ENCODE measurements at regions not wholly inside any gene's neighbourhood (a gene's known extent, or its start where the extent isn't known, plus 50 kb on each side); places are given as distances from the start of the nearest gene placed in this dataset.

- Histone ChIP-seq H3K36me3 (ENCODE audit: control insufficient read depth, insufficient read depth, low read length) (no peaks in the 10 kb centered on the region), H3K4me3 (ENCODE audit: insufficient read depth, low read depth, low read length) (no peak overlapping the region)
- 78 to 82% methylated on average over 5 of the region's 5 CpGs for WGBS, 2 experiments
Measured at GRCh38 chr15:92294759-92295158, 98.9 kb upstream of the ST8SIA2 start.

DNA sequence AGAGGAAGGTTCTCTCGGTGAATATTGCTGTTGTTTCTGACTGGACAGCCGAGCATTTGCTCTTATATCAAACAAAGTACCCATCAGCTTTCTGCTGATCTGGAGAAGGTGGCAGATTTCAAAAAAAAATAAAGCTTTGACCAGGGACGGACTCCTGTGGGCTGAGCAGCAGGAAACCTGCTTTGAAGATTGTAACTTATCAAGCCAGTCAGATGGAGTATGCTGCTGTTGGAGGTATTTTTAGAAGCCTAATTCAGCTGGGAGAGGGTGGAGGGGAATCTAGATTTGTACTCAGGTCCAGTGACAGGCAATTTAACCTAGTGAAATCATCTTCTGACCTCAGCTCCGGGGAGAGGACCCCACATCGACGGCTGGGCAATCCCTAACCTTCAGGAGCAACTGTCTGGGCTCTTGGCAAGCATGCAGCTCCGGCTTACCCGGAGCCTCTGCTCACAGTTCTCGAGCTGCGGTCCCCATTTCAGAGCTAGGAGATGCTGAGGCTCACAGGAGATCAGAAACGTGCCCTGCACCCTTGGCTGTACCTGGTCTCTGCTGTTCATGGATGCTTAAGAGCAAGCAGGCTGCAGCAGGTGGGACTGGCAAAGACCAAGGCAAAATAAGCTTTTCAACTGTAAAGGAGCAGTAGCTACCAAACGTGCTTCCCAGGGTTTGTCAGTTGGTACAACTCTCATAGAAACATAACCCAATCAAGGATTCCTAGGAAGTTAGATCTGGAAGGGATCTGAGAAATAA is 89.3 kb upstream of the ST8SIA2 start:
- no peaks in the 10 kb centered on the region for H3K36me3 ChIP-seq (ENCODE audit: control insufficient read depth, insufficient read depth, low read length)
- no peaks in the 10 kb centered on the region for H3K27me3 ChIP-seq (ENCODE audit: control insufficient read depth, insufficient read depth, low read length, poor library complexity, severe bottlenecking)
- H3K27ac ChIP-seq (ENCODE audit: insufficient read depth, low read depth, low read length, poor library complexity, severe bottlenecking), result no peak overlapping the region
- 78 to 80% methylated on average over 12 of the region's 12 CpGs for WGBS, 2 experiments
- H3K4me3 ChIP-seq (ENCODE audit: insufficient read depth, low read depth, low read length), result no peak overlapping the region
- no peaks in the 10 kb centered on the region for H3K9me3 ChIP-seq (ENCODE audit: control insufficient read depth, low read length)
- H3K4me1 ChIP-seq (ENCODE audit: control insufficient read depth, insufficient read depth, low read length), result peaks cover 31% of the 10 kb centered on the region

More at GRCh38 chr15:92294759-92295158, 98.9 kb upstream of the ST8SIA2 start:
- Histone ChIP-seq H3K4me1 (ENCODE audit: control insufficient read depth, insufficient read depth, low read length) (no peaks in the 10 kb centered on the region), H3K27ac (ENCODE audit: insufficient read depth, low read depth, low read length, poor library complexity, severe bottlenecking) (no peak overlapping the region), H3K9me3 (ENCODE audit: control insufficient read depth, low read length) (no peaks in the 10 kb centered on the region), H3K27me3 (ENCODE audit: control insufficient read depth, insufficient read depth, low read length, poor library complexity, severe bottlenecking) (no peaks in the 10 kb centered on the region)

DNA sequence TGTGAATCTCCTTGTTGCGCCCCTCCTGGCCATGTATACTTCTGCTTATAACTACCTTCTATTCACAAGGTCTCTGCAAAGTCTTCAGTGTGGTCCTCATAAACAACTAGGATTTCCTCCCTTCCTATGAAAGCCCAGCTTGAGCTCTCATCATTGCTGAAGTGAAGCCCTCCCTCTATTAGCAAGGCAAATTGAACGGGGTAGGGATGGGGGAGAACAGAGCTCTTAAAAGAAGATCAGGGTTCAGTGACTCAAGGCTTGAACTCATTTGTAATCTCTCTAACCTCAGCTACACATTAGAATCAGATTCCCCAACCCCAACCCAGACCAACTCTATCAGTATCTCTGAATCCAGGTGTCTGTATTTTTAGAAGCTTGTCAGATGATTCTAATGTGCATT is 88.3 kb upstream of the ST8SIA2 start:
- Histone ChIP-seq H3K27ac (ENCODE audit: insufficient read depth, low read depth, low read length, poor library complexity, severe bottlenecking) (no peak overlapping the region), H3K9me3 (ENCODE audit: control insufficient read depth, low read length) (no peaks in the 10 kb centered on the region), H3K36me3 (ENCODE audit: control insufficient read depth, insufficient read depth, low read length) (no peaks in the 10 kb centered on the region), H3K27me3 (ENCODE audit: control insufficient read depth, insufficient read depth, low read length, poor library complexity, severe bottlenecking) (no peaks in the 10 kb centered on the region), H3K4me3 (ENCODE audit: insufficient read depth, low read depth, low read length) (no peak overlapping the region), H3K4me1 (ENCODE audit: control insufficient read depth, insufficient read depth, low read length) (peaks cover 31% of the 10 kb centered on the region)
- 63 to 70% methylated on average over 2 of the region's 2 CpGs for WGBS, 2 experiments

DNA sequence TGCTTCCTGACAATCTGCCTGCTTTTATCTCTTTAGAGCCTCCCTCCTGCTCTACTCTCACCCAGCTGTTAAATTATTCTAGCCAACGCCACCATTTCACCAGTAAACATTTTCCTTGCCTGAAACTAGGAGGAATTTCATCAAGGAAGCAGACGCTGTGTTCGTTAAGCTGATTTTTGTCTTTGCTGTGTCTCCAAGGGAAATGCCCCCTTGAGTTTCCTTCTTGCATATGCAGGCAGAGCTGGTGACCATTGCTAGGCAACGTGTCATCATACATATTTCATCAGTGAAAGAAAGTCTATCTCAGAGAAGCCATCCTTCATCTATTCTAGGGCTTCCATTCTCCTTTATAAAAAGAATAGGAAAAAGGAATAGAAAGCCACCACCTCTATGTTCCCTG is 87.0 kb upstream of the ST8SIA2 start:
- no peak overlapping the region for H3K4me3 ChIP-seq (ENCODE audit: insufficient read depth, low read depth, low read length)
- no peaks in the 10 kb centered on the region for H3K27me3 ChIP-seq (ENCODE audit: control insufficient read depth, insufficient read depth, low read length, poor library complexity, severe bottlenecking)
- H3K4me1 ChIP-seq (ENCODE audit: control insufficient read depth, insufficient read depth, low read length), result peaks cover 31% of the 10 kb centered on the region
- H3K27ac ChIP-seq (ENCODE audit: insufficient read depth, low read depth, low read length, poor library complexity, severe bottlenecking), result peak overlapping the region; percentile 33
- no peaks in the 10 kb centered on the region for H3K36me3 ChIP-seq (ENCODE audit: control insufficient read depth, insufficient read depth, low read length)
- 26 to 34% methylated on average over 4 of the region's 4 CpGs for WGBS, 2 experiments
- no peaks in the 10 kb centered on the region for H3K9me3 ChIP-seq (ENCODE audit: control insufficient read depth, low read length)

- Histone ChIP-seq H3K27ac (ENCODE audit: insufficient read depth, low read depth, low read length, poor library complexity, severe bottlenecking) (no peak overlapping the region), H3K36me3 (ENCODE audit: control insufficient read depth, insufficient read depth, low read length) (no peaks in the 10 kb centered on the region), H3K4me3 (ENCODE audit: insufficient read depth, low read depth, low read length) (no peak overlapping the region), H3K4me1 (ENCODE audit: control insufficient read depth, insufficient read depth, low read length) (peaks cover 8% of the 10 kb centered on the region), H3K9me3 (ENCODE audit: control insufficient read depth, low read length) (no peaks in the 10 kb centered on the region), H3K27me3 (ENCODE audit: control insufficient read depth, insufficient read depth, low read length, poor library complexity, severe bottlenecking) (no peaks in the 10 kb centered on the region)
- whole genome bisulfite sequencing, 2 experiments, result 93 to 98% methylated on average over 4 of the region's 4 CpGs
Measured at GRCh38 chr15:92315144-92315543, 78.5 kb upstream of the ST8SIA2 start.

DNA sequence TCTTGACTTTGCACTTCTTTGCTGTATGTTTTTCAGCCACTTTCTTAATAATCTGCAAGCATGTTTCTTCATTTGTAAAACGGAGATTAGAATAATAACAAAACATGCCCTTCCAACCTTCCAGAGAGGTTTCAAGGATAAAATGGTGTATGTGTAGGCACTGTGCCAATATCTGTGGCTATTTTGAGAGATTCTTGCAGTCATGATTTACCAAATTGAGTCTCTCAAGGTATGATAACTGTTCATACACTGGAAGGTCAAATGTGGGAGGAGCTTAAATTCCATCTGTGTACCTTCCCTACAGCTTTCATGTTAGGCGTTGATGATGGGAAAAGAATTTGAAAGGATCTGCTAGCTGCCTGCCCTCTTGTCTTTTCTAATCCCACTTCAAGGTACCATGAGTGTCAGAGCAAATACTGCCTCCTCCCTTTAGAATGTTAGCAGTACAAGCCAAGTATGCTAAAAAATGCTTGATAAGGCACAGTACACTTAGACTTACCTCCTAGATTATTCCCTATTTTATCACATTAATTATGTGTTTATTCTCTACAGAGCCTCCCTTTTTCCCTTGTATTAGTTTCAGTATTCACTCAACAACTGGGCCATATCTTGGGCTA is 78.0 kb upstream of the ST8SIA2 start:
- H3K27ac ChIP-seq (ENCODE audit: insufficient read depth, low read depth, low read length, poor library complexity, severe bottlenecking), result no peak overlapping the region
- 87 to 95% methylated on average over 2 of the region's 2 CpGs for WGBS, 2 experiments
- no peaks in the 10 kb centered on the region for H3K9me3 ChIP-seq (ENCODE audit: control insufficient read depth, low read length)
- H3K36me3 ChIP-seq (ENCODE audit: control insufficient read depth, insufficient read depth, low read length), result no peaks in the 10 kb centered on the region
- H3K4me3 ChIP-seq (ENCODE audit: insufficient read depth, low read depth, low read length), result no peak overlapping the region
- H3K27me3 ChIP-seq (ENCODE audit: control insufficient read depth, insufficient read depth, low read length, poor library complexity, severe bottlenecking), result no peaks in the 10 kb centered on the region
- H3K4me1 ChIP-seq (ENCODE audit: control insufficient read depth, insufficient read depth, low read length), result peaks cover 13% of the 10 kb centered on the region

DNA sequence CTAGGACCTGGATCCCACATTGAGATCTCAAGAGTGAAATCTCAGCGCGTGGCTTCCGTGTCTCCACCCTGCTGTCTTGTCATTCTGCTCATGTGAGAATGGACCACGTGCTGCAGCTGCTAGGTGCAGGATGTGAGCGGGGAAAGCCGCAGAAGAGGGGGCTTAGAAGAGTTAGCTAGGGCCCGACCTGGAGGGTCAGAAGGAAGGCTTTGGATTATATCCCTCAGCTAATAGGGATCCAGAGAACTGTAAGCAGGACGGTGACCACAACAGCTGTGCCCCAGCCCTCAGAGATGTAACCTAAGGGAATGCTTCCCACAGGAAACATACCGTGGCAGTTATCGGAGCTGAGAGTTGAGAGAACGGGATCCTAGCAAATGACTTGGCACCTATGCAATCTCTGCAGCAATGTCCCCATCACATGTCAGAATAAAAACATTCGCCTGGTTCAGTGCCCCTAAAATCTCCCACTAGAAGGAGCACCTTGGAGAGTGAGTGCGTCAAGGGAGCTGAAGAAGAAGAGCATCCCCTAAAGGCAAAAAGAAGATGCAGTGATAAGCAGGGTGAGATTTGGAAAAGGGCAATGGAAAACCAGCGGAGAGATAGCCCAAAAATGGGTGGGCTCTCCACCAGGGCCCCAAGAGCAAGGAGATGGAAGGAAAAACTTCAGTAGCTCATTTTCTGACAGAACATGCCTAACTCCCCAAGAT is 76.9 kb upstream of the ST8SIA2 start:
- Histone ChIP-seq H3K9me3 (ENCODE audit: control insufficient read depth, low read length) (no peaks in the 10 kb centered on the region), H3K27ac (ENCODE audit: insufficient read depth, low read depth, low read length, poor library complexity, severe bottlenecking) (no peak overlapping the region), H3K36me3 (ENCODE audit: control insufficient read depth, insufficient read depth, low read length) (no peaks in the 10 kb centered on the region), H3K4me1 (ENCODE audit: control insufficient read depth, insufficient read depth, low read length) (peaks cover 15% of the 10 kb centered on the region), H3K4me3 (ENCODE audit: insufficient read depth, low read depth, low read length) (no peak overlapping the region), H3K27me3 (ENCODE audit: control insufficient read depth, insufficient read depth, low read length, poor library complexity, severe bottlenecking) (no peaks in the 10 kb centered on the region)
- WGBS, 2 experiments, result 91 to 95% methylated on average over 14 of the region's 14 CpGs

DNA sequence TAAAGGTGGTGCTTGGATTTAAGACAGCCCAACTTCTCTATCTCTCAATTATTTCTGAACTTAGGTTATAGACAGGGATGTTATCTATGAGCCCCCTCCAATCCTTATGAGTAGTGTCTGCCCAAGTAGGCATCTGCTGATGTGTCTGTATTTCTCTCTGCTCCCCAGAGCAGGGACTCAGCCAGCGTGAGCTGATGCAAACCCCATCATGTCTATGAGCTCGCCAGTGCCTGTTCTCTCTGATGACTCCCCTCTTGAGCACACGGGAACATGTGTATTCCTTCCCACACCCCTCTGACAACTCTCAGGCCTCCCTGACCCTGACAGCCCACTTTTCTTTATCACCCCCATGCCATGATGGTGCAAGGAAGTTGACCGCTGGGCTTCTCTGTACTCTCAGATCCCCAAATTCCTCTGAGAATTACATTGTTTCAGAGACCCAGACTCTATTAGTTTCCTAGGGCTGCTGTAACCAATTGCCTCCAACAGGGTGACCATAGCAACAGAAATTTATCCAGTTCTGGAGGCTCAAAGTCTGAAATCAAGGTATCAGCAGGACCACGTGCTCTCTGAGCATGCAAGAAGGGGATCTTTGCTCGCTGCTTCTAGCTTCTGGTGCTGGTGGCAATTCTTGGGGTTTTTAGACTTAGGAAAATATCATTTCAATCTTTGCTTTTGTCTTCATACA is 73.5 kb upstream of the ST8SIA2 start:
- no peaks in the 10 kb centered on the region for H3K9me3 ChIP-seq (ENCODE audit: control insufficient read depth, low read length)
- H3K4me3 ChIP-seq (ENCODE audit: insufficient read depth, low read depth, low read length), result no peak overlapping the region
- H3K27ac ChIP-seq (ENCODE audit: insufficient read depth, low read depth, low read length, poor library complexity, severe bottlenecking), result no peak overlapping the region
- H3K27me3 ChIP-seq (ENCODE audit: control insufficient read depth, insufficient read depth, low read length, poor library complexity, severe bottlenecking), result no peaks in the 10 kb centered on the region
- 88 to 91% methylated on average over 6 of the region's 6 CpGs for WGBS, 2 experiments
- peaks cover 19% of the 10 kb centered on the region for H3K4me1 ChIP-seq (ENCODE audit: control insufficient read depth, insufficient read depth, low read length)
- no peaks in the 10 kb centered on the region for H3K36me3 ChIP-seq (ENCODE audit: control insufficient read depth, insufficient read depth, low read length)

DNA sequence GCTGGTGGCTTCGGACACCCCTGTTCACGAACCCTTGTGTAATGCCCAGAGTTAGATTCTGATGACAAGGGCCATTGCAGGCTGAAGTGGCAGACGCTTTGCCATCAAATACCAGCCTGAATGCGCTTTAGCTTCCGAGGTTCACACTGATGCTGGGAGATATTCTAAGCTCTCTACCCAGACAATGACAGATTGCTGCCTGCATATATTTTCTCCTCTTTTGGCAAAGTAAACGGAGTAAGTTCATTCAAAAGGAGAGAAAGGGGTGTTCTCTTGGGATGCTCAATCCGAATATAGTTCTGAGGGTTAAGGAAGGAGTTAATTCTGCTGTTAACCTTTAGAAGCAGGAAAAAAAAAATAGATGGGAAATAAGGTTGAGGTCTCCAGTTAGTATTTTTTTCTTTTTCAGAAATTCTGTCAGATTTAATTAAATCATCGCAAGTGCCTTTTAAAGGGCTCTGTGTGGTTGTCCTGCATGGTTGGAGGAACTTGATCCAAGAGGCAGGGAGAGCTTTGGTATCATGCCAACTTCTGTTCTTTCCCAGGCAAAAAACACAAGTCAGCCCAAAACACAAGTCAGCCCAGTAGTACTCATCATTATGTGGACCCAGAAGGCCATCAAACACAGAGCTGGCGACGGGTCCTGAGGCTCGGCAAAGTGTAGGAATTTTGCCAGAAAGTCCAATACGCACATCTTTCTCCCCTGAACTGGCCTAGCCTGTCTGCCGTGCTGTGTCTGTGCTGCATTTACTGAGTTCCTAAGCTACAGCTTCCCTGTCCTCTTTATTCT is 70.9 kb upstream of the ST8SIA2 start:
- peaks cover 30% of the 10 kb centered on the region for H3K4me1 ChIP-seq (ENCODE audit: control insufficient read depth, insufficient read depth, low read length)
- no peaks in the 10 kb centered on the region for H3K9me3 ChIP-seq (ENCODE audit: control insufficient read depth, low read length)
- no peaks in the 10 kb centered on the region for H3K27me3 ChIP-seq (ENCODE audit: control insufficient read depth, insufficient read depth, low read length, poor library complexity, severe bottlenecking)
- H3K27ac ChIP-seq (ENCODE audit: insufficient read depth, low read depth, low read length, poor library complexity, severe bottlenecking), result no peak overlapping the region
- 86 to 88% methylated on average over 13 of the region's 13 CpGs for WGBS, 2 experiments
- no peaks in the 10 kb centered on the region for H3K36me3 ChIP-seq (ENCODE audit: control insufficient read depth, insufficient read depth, low read length)
- H3K4me3 ChIP-seq (ENCODE audit: insufficient read depth, low read depth, low read length), result no peak overlapping the region
